Nephron progenitor cell (in vitro differentiated cells): ENCODE measurements at regions not wholly inside any gene's neighbourhood (a gene's known extent, or its start where the extent isn't known, plus 50 kb on each side); places are given as distances from the start of the nearest gene placed in this dataset.
A peak's percentile ranks its signal among the peaks of the same experiment; 100 is the strongest.

ENCODE experiments used
- DNase-seq: peaks from one replicate; pipeline ENCODE4 v3.0.0; 2021
- H3K27ac Mint-ChIP-seq: 2 replicates; pipeline ENCODE4 v1.8.0; 2021; ENCODE audit warnings: mild to moderate bottlenecking, moderate library complexity, mixed read lengths
- H3K27me3 Mint-ChIP-seq: 2 replicates; pipeline ENCODE4 v1.8.0; 2021; ENCODE audit warnings: mild to moderate bottlenecking, low read depth, mixed read lengths; ENCODE audit not compliant: poor library complexity
- H3K36me3 Mint-ChIP-seq: 2 replicates; pipeline ENCODE4 v1.8.0; 2021; ENCODE audit warnings: low read depth, mixed read lengths
- H3K4me1 Mint-ChIP-seq: 2 replicates; pipeline ENCODE4 v1.8.0; 2021; ENCODE audit warnings: mixed read lengths
- H3K4me3 Mint-ChIP-seq: 2 replicates; pipeline ENCODE4 v1.8.0; 2021; ENCODE audit warnings: mild to moderate bottlenecking, moderate library complexity, mixed read lengths
- H3K9me3 Mint-ChIP-seq: 2 replicates; pipeline ENCODE4 v1.8.0; 2021; ENCODE audit warnings: mild to moderate bottlenecking, moderate library complexity, mixed read lengths
- TF ChIP-seq, protein P1 (sequence below): fragments of 200-600 bp; sonication (generic); IDR thresholded peaks from 2 replicates; pipeline ENCODE4 v1.5.0; 2021; ENCODE audit warnings: antibody characterized with exemption

GRCh38 chr1:116454940-116455339, 81.9 kb downstream of the ATP1A1 start:
- H3K36me3 Mint-ChIP-seq = no peaks in the 10 kb centered on the region
- H3K27ac Mint-ChIP-seq = no peak overlapping the region
- H3K27me3 Mint-ChIP-seq = peaks cover 9% of the 10 kb centered on the region
- no peak overlapping the region for H3K4me3 Mint-ChIP-seq
- DNase-seq = no peak
- H3K4me1 Mint-ChIP-seq = peaks cover 56% of the 10 kb centered on the region
- no peaks in the 10 kb centered on the region for H3K9me3 Mint-ChIP-seq
- TF ChIP-seq, protein P1, sequence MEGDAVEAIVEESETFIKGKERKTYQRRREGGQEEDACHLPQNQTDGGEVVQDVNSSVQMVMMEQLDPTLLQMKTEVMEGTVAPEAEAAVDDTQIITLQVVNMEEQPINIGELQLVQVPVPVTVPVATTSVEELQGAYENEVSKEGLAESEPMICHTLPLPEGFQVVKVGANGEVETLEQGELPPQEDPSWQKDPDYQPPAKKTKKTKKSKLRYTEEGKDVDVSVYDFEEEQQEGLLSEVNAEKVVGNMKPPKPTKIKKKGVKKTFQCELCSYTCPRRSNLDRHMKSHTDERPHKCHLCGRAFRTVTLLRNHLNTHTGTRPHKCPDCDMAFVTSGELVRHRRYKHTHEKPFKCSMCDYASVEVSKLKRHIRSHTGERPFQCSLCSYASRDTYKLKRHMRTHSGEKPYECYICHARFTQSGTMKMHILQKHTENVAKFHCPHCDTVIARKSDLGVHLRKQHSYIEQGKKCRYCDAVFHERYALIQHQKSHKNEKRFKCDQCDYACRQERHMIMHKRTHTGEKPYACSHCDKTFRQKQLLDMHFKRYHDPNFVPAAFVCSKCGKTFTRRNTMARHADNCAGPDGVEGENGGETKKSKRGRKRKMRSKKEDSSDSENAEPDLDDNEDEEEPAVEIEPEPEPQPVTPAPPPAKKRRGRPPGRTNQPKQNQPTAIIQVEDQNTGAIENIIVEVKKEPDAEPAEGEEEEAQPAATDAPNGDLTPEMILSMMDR = no peak

DNA sequence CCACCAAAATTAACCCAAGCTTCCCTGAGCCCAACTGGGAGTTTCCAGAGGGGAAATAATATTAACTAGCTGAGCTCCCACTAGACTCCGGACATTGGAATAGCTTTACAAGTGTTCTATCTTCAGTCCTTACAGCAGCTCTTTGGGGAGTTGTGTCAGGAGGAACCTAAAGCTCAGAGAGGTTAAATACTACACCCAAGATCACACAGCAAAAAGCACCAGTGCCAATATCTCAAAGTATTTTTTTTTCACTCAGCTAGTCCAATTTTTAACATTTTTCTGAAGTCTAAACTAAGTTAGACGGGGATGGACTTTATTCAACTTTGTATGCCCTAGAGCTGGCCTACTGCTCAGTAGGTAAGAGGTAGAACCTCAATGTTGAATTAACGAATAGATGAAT, 82.5 kb downstream of the ATP1A1 start:
- Mint-ChIP-seq H3K27me3 (peaks cover 7% of the 10 kb centered on the region), H3K9me3 (no peaks in the 10 kb centered on the region), H3K4me1 (peaks cover 62% of the 10 kb centered on the region), H3K27ac (no peak overlapping the region), H3K4me3 (no peak overlapping the region), H3K36me3 (no peaks in the 10 kb centered on the region)
- TF ChIP-seq, protein P1 = no peak
- no peak for DNase-seq

DNA sequence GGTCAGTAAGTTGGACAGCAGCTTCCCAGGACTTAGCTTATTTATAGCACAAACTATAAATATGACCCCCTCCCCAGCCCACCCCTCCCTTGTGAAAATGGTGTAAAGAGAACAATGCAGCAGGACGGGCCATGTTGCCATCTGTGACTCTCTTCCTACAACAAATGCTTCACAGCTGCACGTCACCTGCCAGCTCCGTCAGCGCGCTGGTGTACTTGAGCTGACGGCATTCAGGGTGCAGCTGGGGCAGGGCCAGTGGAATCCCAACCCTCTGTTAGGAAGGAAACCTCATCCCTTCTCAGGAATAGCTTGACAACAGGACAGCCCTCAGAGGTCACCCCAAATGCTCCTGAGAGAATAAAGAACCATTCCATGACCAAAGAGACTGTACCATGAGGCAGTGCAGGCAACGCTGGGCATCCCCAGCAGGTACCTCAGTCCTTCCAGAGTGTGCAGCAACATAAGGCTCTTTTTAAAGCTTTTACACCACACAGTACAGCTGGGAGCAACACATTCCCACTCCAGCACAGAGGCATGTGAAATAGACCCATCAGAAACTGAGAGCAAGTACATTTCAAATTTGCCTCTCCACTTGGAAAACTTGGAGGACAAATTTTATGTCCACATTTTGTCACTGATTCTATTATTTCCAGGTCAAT, 85.0 kb downstream of the ATP1A1 start:
- Mint-ChIP-seq H3K36me3 (no peaks in the 10 kb centered on the region), H3K27ac (no peak overlapping the region), H3K4me1 (peaks cover 44% of the 10 kb centered on the region), H3K9me3 (no peaks in the 10 kb centered on the region), H3K4me3 (no peak overlapping the region), H3K27me3 (peaks cover 4% of the 10 kb centered on the region)
- DNase-seq = no peak
- TF ChIP-seq, protein P1 = no peak

DNA sequence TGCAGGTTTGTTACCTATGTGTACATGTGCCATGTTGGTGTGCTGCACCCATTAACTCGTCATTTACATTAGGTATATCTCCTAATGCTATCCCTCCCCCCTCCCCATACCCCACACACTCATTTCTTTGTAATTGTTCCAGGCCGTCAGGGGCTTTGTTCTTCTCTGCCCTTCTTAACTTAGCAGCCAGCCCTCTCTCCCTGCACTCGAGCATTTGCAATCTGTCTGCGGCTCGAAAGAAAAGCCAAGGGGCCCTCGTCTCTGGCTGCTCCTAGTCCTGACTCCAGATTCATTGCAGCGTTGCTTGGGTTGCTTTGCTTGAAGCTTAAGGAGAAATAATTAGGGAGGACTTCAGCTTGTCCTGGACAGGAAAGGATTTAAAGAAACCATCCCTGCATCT, 85.7 kb downstream of the ATP1A1 start:
- Mint-ChIP-seq H3K9me3 (no peaks in the 10 kb centered on the region), H3K4me3 (no peak overlapping the region), H3K36me3 (no peaks in the 10 kb centered on the region), H3K4me1 (peaks cover 38% of the 10 kb centered on the region), H3K27me3 (peaks cover 4% of the 10 kb centered on the region), H3K27ac (no peak overlapping the region)
- TF ChIP-seq, protein P1 = no peak
- DNase-seq = no peak

DNA sequence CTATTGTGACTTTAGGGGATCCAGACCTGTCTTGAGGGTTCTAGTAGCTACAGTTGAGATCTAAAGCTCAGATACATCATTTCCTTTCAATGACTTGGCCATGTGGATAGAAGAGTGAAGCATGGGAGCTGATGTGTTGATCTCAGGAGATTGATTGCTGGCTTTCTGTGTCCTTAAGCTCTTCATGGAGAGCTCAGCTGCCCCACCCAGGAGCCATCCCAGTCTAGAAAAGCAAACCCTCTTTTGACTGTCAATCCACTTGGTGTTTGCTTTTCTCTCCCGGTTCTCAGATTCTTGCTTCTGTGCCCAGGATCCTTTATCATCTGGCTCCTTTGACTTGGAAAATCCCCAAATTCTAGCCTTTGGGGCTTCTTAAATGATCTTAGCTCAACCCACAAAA, 87.2 kb downstream of the ATP1A1 start:
- H3K4me1 Mint-ChIP-seq = peaks cover 25% of the 10 kb centered on the region
- H3K27ac Mint-ChIP-seq = peak overlapping the region; percentile 49
- no peaks in the 10 kb centered on the region for H3K9me3 Mint-ChIP-seq
- H3K27me3 Mint-ChIP-seq = peaks cover 4% of the 10 kb centered on the region
- H3K4me3 Mint-ChIP-seq = no peak overlapping the region
- no peak for DNase-seq
- H3K36me3 Mint-ChIP-seq = no peaks in the 10 kb centered on the region
- TF ChIP-seq, protein P1 = no peak

DNA sequence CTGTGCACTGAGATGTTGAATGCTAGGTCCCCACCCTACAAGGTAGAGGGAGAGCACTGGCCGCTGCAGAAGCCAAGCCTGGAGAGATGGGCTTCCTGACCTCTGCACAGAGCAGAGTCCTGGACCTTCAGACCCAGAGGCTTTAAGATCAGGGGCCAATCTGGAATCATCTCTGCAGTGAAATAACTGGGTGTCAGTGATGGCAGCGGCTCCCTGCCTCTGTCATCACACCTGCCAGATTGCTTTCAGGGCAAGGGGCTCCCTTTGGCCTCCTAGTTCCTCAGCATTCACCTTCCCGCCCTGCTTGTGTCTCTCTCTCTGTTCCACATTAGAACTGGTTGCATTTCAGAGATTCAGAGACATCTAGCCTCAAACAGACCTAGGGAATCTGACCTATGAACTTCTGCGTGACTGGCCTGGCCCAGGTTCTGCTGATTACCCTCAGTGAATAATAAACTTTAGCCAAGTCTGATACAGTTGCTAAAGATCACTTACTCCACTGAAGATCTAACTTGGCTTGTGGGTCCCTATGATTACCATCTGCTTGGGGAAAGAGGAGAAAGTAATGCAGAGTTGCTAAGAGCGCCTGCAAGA, 87.8 kb downstream of the ATP1A1 start:
- TF ChIP-seq, protein P1 = no peak
- no peaks in the 10 kb centered on the region for H3K9me3 Mint-ChIP-seq
- DNase-seq = no peak
- peaks cover 4% of the 10 kb centered on the region for H3K27me3 Mint-ChIP-seq
- peaks cover 30% of the 10 kb centered on the region for H3K4me1 Mint-ChIP-seq
- H3K27ac Mint-ChIP-seq = peak overlapping the region; percentile 49
- no peaks in the 10 kb centered on the region for H3K36me3 Mint-ChIP-seq
- H3K4me3 Mint-ChIP-seq = no peak overlapping the region
